ENCODE measurements at regions not wholly inside any gene's neighbourhood (a gene's known extent, or its start where the extent isn't known, plus 50 kb on each side); places are given as distances from the start of the nearest gene placed in this dataset.

DNA sequence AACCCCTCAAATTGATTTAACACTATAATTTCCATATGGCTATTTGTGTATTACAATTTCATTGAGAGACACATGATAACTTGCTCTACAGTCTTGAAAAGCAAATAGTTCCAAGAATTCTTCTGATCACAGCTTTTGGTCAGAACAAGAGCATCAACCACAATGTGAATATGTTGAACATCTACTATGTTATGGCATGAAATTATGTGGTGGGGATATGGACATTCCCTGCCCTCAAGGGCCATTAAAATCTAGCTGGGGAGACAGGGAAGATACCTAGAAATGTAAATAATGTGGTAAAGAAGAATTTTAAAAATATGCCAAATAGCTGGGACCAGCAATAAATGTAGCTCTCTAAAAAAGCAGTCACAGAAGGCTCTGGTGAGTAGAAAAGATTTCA is 262.2 kb downstream of the FZD1 start:
- no peak for DNase-seq (ENCODE audit: low spot score)

- DNase-seq (ENCODE audit: low spot score) = no peak
Observed at GRCh38 chr7:91527460-91527859, 263.2 kb downstream of the FZD1 start.

DNA sequence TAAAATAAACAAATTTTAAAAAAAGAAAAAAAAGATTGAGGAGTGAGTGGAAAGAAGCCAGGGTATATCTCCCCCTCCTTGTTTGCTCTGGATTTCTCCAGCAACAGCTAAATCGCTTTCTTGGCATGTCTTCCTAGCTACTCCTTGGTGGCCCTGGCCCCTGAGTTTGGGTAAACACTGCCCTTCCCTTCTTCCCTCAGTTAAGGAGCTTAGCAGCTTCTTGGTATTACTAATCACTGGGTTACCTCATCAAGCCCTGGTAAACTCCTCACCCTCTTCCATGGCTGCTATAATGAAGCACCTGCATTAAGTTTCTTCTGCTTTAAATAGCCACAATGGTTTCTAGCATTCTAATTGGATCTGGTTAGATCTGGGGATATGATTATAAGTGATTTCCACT is 269.8 kb downstream of the FZD1 start:
- DNase-seq (ENCODE audit: low spot score) = no peak

DNA sequence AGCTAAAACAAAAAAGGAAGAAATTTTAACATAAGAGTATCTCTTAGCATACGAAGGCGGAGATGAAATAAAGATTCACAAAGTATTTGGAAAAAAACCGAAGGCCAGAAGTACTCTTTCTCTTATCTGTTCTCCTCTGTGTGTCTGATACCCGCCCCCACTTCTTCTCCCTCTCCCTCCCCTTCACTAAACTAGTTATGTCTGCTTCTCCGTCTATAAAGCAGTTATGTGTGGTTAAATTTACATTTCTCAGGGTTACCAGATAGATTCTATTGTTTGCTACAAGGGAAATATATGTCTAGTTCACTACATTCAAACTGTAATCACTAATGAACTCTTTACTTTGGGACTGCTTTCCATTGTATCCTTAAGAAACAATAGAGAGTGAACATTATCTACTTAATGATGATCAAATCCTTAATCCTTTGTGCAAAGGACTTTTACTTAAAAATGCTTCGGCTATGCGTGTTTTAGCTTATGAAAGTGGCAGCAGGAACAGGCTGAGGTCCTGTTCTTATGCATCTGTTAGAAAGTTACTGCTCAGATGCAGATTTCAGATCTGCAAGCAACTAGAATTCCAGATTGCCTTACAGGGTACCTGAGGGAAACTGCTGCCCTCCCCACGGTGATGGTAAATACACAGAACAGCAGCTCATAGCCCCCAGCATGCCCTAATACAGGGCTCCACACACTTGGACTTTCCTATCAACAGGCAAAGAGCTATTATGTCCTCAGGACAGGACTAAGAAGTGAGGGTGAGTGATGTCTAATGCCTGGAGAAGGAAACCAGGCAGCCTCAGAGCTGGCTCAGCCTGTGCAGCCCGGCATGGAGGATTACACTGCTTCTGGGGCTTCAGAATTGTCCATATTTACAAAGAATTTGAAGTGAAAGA is 273.3 kb downstream of the FZD1 start:
- DNase-seq (ENCODE audit: low spot score) = no peak

DNA sequence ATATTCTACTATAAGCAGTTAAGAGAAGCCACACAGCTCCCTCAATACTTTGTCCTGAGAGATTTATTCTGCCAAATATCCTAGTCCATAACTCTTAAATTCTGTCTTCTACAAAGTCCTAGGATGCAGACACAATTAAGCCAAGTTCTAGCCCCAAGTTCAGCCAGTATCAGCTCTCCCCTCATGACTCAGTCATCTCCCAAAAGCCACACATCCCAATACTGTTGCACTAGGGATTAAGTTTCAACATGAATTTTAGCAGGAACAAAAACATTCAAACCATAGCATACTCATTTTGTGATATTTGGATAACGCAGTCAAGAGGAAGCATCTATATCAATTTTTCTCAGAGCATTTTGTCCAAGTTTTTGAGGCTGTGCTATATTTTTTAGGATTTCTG is 277.4 kb downstream of the FZD1 start:
- no peak for DNase-seq (ENCODE audit: low spot score)

DNA sequence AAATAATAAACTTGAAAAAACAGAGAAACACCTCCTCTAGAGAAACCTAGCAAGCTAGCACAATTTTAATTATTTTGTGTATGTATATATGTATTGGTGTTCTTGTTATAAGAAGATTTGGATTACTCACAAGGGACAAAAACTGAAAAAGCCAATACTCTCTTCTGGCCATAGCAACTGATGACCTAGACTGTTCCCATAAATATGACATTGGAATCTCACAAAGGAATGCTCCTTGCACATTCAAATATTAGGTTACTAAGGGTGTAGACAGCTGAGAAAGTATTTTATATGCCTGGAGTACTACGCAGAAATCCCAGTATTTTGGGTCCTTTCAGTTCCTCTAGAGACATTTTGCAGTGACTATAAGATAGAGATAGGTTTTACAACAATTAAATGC is 279.4 kb downstream of the FZD1 start:
- DNase-seq (ENCODE audit: low spot score) = no peak

- no peak for DNase-seq (ENCODE audit: low spot score)
Observed at GRCh38 chr7:91549878-91550277, 285.6 kb downstream of the FZD1 start.

DNA sequence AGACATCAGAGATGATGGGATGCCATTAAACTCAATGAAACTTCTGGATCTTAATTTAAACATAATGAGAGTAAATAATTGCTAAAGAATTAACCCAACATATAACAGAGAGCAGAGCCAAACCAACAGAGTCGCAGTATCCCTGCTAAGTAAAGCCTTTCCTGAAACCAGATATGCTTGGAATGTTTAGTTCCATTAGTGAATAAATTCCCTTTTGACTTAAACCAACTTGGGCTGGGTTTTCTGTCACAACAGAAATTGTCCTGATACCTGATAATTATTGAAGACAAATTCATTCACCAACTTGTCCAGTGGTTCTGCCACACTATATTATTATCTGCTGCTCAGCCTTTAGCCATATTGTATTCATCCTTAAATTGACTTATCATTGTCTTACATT is 286.7 kb downstream of the FZD1 start:
- DNase-seq (ENCODE audit: low spot score) = no peak

DNA sequence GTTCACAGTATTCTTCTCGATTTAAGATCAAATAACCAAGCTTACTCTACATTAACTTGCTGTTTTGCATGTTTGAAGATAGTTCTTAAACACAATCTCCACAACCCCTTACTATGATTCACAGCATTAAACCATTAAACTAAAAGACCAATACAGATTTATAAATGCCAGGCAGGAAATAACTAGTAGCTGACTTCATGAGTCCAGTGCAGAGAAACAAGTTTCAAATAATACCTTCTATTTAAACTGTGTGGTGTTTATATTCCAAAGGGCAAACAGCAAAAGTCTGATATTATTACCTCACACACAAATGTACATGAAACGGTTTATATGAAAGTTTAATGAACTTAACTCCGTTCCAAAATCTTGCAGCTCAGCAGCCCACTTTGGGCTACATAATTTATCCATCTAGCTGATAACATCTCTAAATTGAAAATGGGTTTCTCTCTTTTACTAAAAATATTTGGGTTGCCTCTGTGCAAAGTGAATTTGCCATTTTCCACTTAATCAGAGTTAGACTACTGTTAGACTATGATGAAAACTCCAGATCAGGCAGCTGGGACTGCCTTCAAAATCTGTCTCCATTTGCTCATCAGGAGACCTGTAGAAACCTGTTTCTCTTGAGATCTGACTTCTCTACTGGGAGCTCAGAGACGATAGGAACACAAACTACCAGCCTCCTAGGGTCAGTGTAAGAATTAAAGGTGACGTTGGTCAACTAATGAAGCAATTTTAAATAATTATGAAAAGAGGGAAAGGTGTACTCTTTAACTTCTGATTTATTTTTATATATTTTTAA is 287.3 kb downstream of the FZD1 start:
- no peak for DNase-seq (ENCODE audit: low spot score)

- no peak for DNase-seq (ENCODE audit: low spot score)
Observed at GRCh38 chr7:91553410-91553895, 289.2 kb downstream of the FZD1 start.

DNA sequence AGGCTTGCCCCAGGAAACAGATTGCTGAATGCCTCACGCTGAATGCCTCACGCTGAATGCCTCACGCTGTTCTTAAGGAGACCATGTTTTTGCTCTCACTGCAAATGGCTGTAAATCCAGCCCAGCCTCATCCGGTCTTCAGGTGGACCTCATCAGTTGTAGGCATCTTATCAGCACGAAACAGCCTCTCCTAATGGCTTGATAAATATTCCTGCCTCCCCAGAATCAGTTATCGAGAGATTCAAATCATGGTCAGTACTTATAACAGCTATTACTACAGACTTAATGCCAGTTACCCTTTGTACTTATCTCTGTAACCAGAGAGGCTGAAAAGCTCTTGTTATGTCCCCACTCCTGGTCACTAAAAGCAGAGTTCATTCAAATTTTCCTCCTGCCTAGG is 290.6 kb downstream of the FZD1 start:
- DNase-seq (ENCODE audit: low spot score) = no peak

- no peak for DNase-seq (ENCODE audit: low spot score)
Observed at GRCh38 chr7:91556239-91556638, 292.0 kb downstream of the FZD1 start.

- DNase-seq (ENCODE audit: low spot score) = no peak
Observed at GRCh38 chr7:91556956-91557650, 292.9 kb downstream of the FZD1 start.

GRCh38 chr7:91557789-91558404 is 293.7 kb downstream of the FZD1 start:
- no peak for DNase-seq (ENCODE audit: low spot score)

- no peak for DNase-seq (ENCODE audit: low spot score)
Observed at GRCh38 chr7:91559947-91560346, 295.7 kb downstream of the FZD1 start.

- no peak for DNase-seq (ENCODE audit: low spot score)
Observed at GRCh38 chr7:91564101-91564500, 299.9 kb downstream of the FZD1 start.

GRCh38 chr7:91564541-91564940 is 300.3 kb downstream of the FZD1 start:
- DNase-seq (ENCODE audit: low spot score) = no peak

DNA sequence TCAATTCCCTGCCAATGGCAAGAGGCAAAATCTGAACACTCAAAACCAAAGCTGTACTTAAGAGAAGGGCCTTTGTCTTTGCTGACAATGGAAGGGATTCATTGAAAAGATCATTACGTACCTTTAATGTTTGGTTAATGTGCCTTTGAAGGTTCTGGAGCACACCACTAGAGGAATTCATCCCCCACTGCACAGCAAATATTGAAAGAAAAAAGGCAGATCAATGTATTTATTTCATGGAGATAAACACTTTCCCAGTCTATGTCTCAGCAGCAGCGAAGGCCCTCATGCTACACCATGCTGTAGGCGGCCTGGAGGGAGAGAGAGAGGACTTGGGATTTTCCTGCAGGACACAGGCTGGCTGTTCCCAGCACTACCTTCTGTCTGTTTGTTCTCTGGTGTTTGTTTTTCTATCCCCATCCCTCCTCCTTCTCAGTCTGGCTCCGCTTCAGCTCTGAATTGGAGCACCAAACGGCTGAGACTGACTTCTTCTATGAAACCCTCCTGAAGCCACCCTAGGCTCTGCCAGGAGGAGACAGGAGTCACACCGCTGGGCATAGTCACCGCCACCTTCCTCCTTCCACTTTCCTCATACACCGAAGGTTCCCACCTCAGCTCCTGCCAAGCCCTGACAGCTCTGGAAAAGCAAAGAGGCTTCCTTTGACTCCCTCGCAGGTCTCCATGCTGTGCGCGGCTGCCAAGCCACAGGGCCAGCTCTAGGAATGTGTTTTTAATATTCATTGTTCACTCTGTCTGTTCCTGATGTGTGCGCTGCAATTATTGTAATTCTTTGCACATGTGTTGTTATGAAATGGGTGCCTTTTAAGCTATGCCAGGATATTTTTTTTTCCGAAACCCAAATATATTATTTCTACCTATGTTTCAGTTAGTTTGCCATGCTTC is 301.5 kb downstream of the FZD1 start:
- no peak for DNase-seq (ENCODE audit: low spot score)

- DNase-seq (ENCODE audit: low spot score) = no peak
Observed at GRCh38 chr7:91566402-91566732, 302.1 kb downstream of the FZD1 start.

DNA sequence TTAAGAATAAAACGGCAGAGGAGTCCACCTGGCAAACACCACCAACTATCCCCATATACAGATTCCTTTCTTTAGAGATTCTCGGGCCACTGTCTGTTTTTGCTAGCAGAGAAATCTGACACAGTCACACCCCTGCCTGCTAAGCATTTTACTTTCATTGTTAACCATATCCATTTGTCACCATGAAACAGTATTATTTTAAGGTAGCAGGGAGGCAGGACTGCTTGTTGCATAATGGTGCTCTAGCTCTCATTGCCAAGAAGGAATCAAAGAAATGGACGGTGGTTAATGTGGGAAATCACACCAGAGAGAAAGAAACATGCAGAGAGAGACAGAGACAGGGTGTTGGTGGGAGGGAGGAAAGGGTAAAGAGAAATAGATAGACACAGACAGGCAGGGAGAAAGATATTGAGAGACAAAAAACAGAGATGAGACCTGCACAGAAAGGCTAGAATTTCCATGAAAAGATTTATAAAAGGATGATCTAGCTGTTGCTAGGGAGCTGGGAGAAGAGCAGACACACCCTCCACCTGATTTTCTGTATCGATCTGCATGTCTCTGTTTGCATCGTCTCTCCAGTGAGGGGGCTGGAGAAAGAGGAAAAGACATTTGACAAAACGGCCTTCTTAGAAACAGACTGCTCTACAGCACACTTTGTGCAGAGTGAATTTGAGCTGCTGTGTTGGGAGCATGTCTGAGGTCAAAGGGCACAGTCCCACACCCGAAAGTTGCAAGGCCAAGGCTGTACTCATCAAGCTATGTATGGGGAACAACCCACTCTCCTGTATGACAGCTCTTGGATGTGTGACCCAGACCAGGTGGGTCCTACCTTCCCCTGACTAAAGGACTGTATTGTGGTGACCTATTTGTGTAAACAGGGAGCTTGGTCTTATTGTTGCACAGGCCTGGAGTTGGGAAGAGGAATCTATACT is 303.1 kb downstream of the FZD1 start:
- no peak for DNase-seq (ENCODE audit: low spot score)
